Calu3 (cell line): ENCODE measurements at regions not wholly inside any gene's neighbourhood (a gene's known extent, or its start where the extent isn't known, plus 50 kb on each side); places are given as distances from the start of the nearest gene placed in this dataset.

ENCODE experiments used
- BruUV-seq: library from RNA; stranded (reverse); fragments of 400-500 nt; replicated peaks from 2 replicates; lab custom pipeline; 2021; lab: Mats Ljungman, UMichigan
- CTCF ChIA-PET: fragments of 300-600 bp; sonication (Branson Sonifier 250); formaldehyde crosslinking; loops from one replicate; lab custom pipeline; 2022; ENCODE audit warnings: antibody characterized with exemption; lab: Charles Lee
- DNase-seq: peaks from one replicate; pipeline ENCODE4 v3.0.0; 2022
- H3K27ac Mint-ChIP-seq: one replicate; pipeline ENCODE4 v1.8.0; 2022; ENCODE audit warnings: mixed read lengths; ENCODE audit not compliant: unreplicated experiment
- H3K27me3 Mint-ChIP-seq: one replicate; pipeline ENCODE4 v1.8.0; 2022; ENCODE audit warnings: mixed read lengths; ENCODE audit not compliant: unreplicated experiment
- H3K36me3 Mint-ChIP-seq: one replicate; pipeline ENCODE4 v1.8.0; 2022; ENCODE audit warnings: mild to moderate bottlenecking, moderate library complexity, mixed read lengths; ENCODE audit not compliant: insufficient read depth, unreplicated experiment
- H3K4me1 Mint-ChIP-seq: one replicate; pipeline ENCODE4 v1.8.0; 2022; ENCODE audit warnings: mild to moderate bottlenecking, low read depth, mixed read lengths; ENCODE audit not compliant: unreplicated experiment
- H3K4me3 Mint-ChIP-seq: one replicate; pipeline ENCODE4 v1.8.0; 2022; ENCODE audit warnings: mild to moderate bottlenecking, low read depth, moderate library complexity, mixed read lengths; ENCODE audit not compliant: unreplicated experiment
- H3K9me3 Mint-ChIP-seq: one replicate; pipeline ENCODE4 v1.8.0; 2022; ENCODE audit warnings: low read depth, mixed read lengths; ENCODE audit not compliant: unreplicated experiment
- CTCF ChIP-seq: fragments of 200-600 bp; IDR thresholded peaks from one replicate; pipeline ENCODE4 v1.8.0; 2022; ENCODE audit warnings: antibody characterized with exemption; ENCODE audit not compliant: unreplicated experiment
- intact Hi-C: fragments of 100-400 bp; cut with micrococcal nuclease; formaldehyde crosslinking; loops from one replicate; pipeline ENCODE4 v1.10.0; 2022; ENCODE audit not compliant: unreplicated experiment

- H3K4me3 Mint-ChIP-seq: no peak overlapping the region
- CTCF ChIA-PET: no interaction called here
- no peak overlapping the region for H3K27ac Mint-ChIP-seq
- peaks cover 5% of the 10 kb centered on the region for H3K9me3 Mint-ChIP-seq
- H3K4me1 Mint-ChIP-seq: no peaks in the 10 kb centered on the region
- intact Hi-C loops: no loop called here
- DNase-seq: no peak
- no peaks in the 10 kb centered on the region for H3K36me3 Mint-ChIP-seq
- no peak for TF ChIP-seq CTCF
- no TSS peak for BruUV-seq
- peaks cover 90% of the 10 kb centered on the region for H3K27me3 Mint-ChIP-seq
Measured at GRCh38 chr20:60064554-60065196, 106.5 kb downstream of the CDH26 start.

- Mint-ChIP-seq H3K27me3 (peaks cover 93% of the 10 kb centered on the region), H3K4me3 (no peak overlapping the region), H3K36me3 (no peaks in the 10 kb centered on the region), H3K4me1 (no peaks in the 10 kb centered on the region), H3K9me3 (peaks cover 5% of the 10 kb centered on the region), H3K27ac (no peak overlapping the region)
- no peak for TF ChIP-seq CTCF
- CTCF ChIA-PET: no interaction called here
- intact Hi-C loops: no loop called here
- no peak for DNase-seq
- no TSS peak for BruUV-seq
Measured at GRCh38 chr20:60065741-60066437, 107.7 kb downstream of the CDH26 start.

- CTCF ChIA-PET: no interaction called here
- Mint-ChIP-seq H3K9me3 (peaks cover 5% of the 10 kb centered on the region), H3K27me3 (peaks cover 93% of the 10 kb centered on the region), H3K4me3 (no peak overlapping the region), H3K4me1 (no peaks in the 10 kb centered on the region), H3K36me3 (no peaks in the 10 kb centered on the region), H3K27ac (no peak overlapping the region)
- TF ChIP-seq CTCF: no peak
- no TSS peak for BruUV-seq
- intact Hi-C loops: no loop called here
- DNase-seq: no peak
Measured at GRCh38 chr20:60066438-60066823, 108.2 kb downstream of the CDH26 start.

GRCh38 chr20:60068509-60068908 is 110.3 kb downstream of the CDH26 start:
- no TSS peak for BruUV-seq
- no peaks in the 10 kb centered on the region for H3K4me1 Mint-ChIP-seq
- H3K36me3 Mint-ChIP-seq: no peaks in the 10 kb centered on the region
- CTCF ChIA-PET: no interaction called here
- no peak overlapping the region for H3K4me3 Mint-ChIP-seq
- H3K9me3 Mint-ChIP-seq: peaks cover 5% of the 10 kb centered on the region
- H3K27ac Mint-ChIP-seq: no peak overlapping the region
- DNase-seq: no peak
- H3K27me3 Mint-ChIP-seq: peaks cover 90% of the 10 kb centered on the region
- TF ChIP-seq CTCF: no peak
- intact Hi-C loops: no loop called here
